GM12878 (cell line): ENCODE measurements at regions not wholly inside any gene's neighbourhood (a gene's known extent, or its start where the extent isn't known, plus 50 kb on each side); places are given as distances from the start of the nearest gene placed in this dataset.

Experiments
- ATAC-seq: fragments of 200-7000 bp; cut with Tn5 transposase; 3 replicates; pipeline ENCODE4 v1.9.1; 2020; ENCODE audit warnings: mild to moderate bottlenecking, moderate library complexity
- BruUV-seq: library from RNA; stranded (reverse); fragments of 400-500 nt; replicated peaks from 2 replicates; lab custom pipeline; 2021; lab: Mats Ljungman, UMichigan
- CTCF ChIA-PET: fragments of 300-600 bp; sonication (Branson Sonifier 250); formaldehyde crosslinking; extraction: SDS; loops from one replicate; lab custom pipeline; 2021; ENCODE audit warnings: inconsistent platforms; lab: Yijun Ruan, JAX
- POLR2A ChIA-PET: fragments of 350-600 bp; formaldehyde crosslinking; extraction: SDS; loops from one replicate; lab custom pipeline; 2021; ENCODE audit warnings: inconsistent platforms; lab: Charles Lee
- RAD21 ChIA-PET: fragments of 300-600 bp; sonication (Branson Sonifier 250); formaldehyde crosslinking; loops from one replicate; lab custom pipeline; 2023; ENCODE audit warnings: antibody characterized with exemption; ENCODE audit not compliant: unreplicated experiment; lab: Charles Lee
- SMC1A ChIA-PET: fragments of 300-600 bp; sonication (Branson Sonifier 250); formaldehyde crosslinking; loops from one replicate; lab custom pipeline; 2023; ENCODE audit not compliant: unreplicated experiment, uncharacterized antibody; lab: Charles Lee
- DNase-seq: peaks from one replicate; pipeline ENCODE4 v3.0.0-alpha.2; 2011; ENCODE audit warnings: low read depth, low spot score
- FAIRE-seq: peaks from 3 replicates; lab custom pipeline; 2011; peaks lifted over from hg19 to GRCh38; lab: Jason Lieb, UNC
- H2AFZ ChIP-seq: 2 replicates; pipeline ENCODE4 v1.6.0; 2011; ENCODE audit warnings: low read depth, low read length, control low read depth; ENCODE audit not compliant: control insufficient read depth
- H3K27ac ChIP-seq: 2 replicates; pipeline ENCODE4 v1.5.1; 2011; ENCODE audit warnings: control low read depth; ENCODE audit not compliant: control insufficient read depth, insufficient read depth
- H3K27me3 ChIP-seq, 2 experiments: replicated peaks in 1 of 2; 2 replicates each; pipeline versions ENCODE4 v1.6.0 to v1.6.1; 2011; ENCODE audit warnings: low read length in 1 of 2; ENCODE audit not compliant: control insufficient read depth in 2 of 2, insufficient read depth in 2 of 2
- H3K36me3 ChIP-seq, 2 experiments: 2 replicates each; pipeline ENCODE4 v1.5.1; 2011; ENCODE audit warnings: low read length in 1 of 2; ENCODE audit not compliant: control insufficient read depth in 2 of 2, insufficient read depth in 2 of 2
- H3K4me1 ChIP-seq: 2 replicates; pipeline ENCODE4 v1.6.1; 2011; ENCODE audit warnings: mild to moderate bottlenecking, low read length, moderate library complexity, mixed read lengths; ENCODE audit not compliant: control insufficient read depth, insufficient read depth
- H3K4me2 ChIP-seq: 2 replicates; pipeline ENCODE4 v1.6.0; 2011; ENCODE audit warnings: control low read depth; ENCODE audit not compliant: control insufficient read depth, insufficient read depth
- H3K4me3 ChIP-seq: fragments of 200-600 bp; sonication (generic); 2 replicates; pipeline ENCODE4 v1.5.1; 2016
- H3K79me2 ChIP-seq: 2 replicates; pipeline ENCODE4 v1.6.0; 2011; ENCODE audit warnings: low read length; ENCODE audit not compliant: control insufficient read depth, insufficient read depth
- H3K9ac ChIP-seq: 2 replicates; pipeline ENCODE4 v1.8.0; 2011; ENCODE audit warnings: low read length, control low read depth, mixed read lengths; ENCODE audit not compliant: control insufficient read depth, insufficient read depth
- H3K9me3 ChIP-seq: replicated peaks from 3 replicates; pipeline ENCODE4 v1.5.1; 2011; ENCODE audit warnings: mild to moderate bottlenecking, low read length; ENCODE audit not compliant: control insufficient read depth, insufficient read depth
- H4K20me1 ChIP-seq: 2 replicates; pipeline ENCODE4 v1.6.0; 2011; ENCODE audit not compliant: control insufficient read depth, insufficient read depth
- CBFB ChIP-seq: IDR thresholded peaks from 2 replicates; pipeline ENCODE4 v1.6.1; 2016; ENCODE audit warnings: antibody characterized with exemption, low read depth
- ETV6 ChIP-seq, 2 experiments: fragments of 450-650 bp in 1 of 2; IDR thresholded peaks in 1 of 2; conservative IDR thresholded peaks in 1 of 2; 2 replicates each; pipeline ENCODE4 v1.6.1; 2014; ENCODE audit warnings: antibody characterized with exemption in 1 of 2, borderline replicate concordance in 1 of 2, low read depth in 1 of 2, mild to moderate bottlenecking in 1 of 2, moderate library complexity in 1 of 2
- EZH2 ChIP-seq: IDR thresholded peaks from 2 replicates; pipeline ENCODE4 v1.6.1; 2012; ENCODE audit warnings: low read depth, mild to moderate bottlenecking, control low read depth, inconsistent platforms, low read length, borderline replicate concordance; ENCODE audit not compliant: control insufficient read depth
- GABPA ChIP-seq: IDR thresholded peaks from 2 replicates; pipeline ENCODE4 v1.6.1; 2014; ENCODE audit warnings: antibody characterized with exemption, low read depth, mild to moderate bottlenecking, inconsistent platforms
- HDAC2 ChIP-seq: fragments of 200-600 bp; sonication (generic); IDR thresholded peaks from 2 replicates; pipeline ENCODE4 v1.6.1; 2017
- ZNF217 ChIP-seq: fragments of 450-650 bp; IDR thresholded peaks from 2 replicates; pipeline ENCODE4 v1.6.1; 2017; ENCODE audit warnings: antibody characterized with exemption, mild to moderate bottlenecking
- ZZZ3 ChIP-seq: IDR thresholded peaks from 2 replicates; pipeline ENCODE4 v1.6.1; 2011; ENCODE audit warnings: low read depth; ENCODE audit not compliant: control insufficient read depth, insufficient read length
- WGBS: methylation state at CpG from one replicate; pipeline ENCODE4 v1.1.6; 2016; ENCODE audit warnings: low lambda C conversion rate; ENCODE audit not compliant: insufficient replicate concordance, insufficient coverage; ENCODE audit errors: missing lambda C conversion rate; 5-methylcytosine and 5-hydroxymethylcytosine counted together
- in situ Hi-C: fragments of 300-500 bp; cut with MboI; formaldehyde crosslinking; loops from 9 replicates; pipeline ENCODE4 v1.14.3; 2018; ENCODE audit warnings: mixed read lengths
- intact Hi-C: fragments of 100-400 bp; cut with micrococcal nuclease; formaldehyde crosslinking; loops from one replicate; pipeline ENCODE4 v1.14.2; 2022; ENCODE audit not compliant: unreplicated experiment
- TF ChIP-seq, protein P1 (sequence below): IDR thresholded peaks from 2 replicates; pipeline ENCODE4 v1.6.1; 2012; ENCODE audit warnings: improper control_type of control experiment, low read depth, low read length; ENCODE audit not compliant: insufficient replicate concordance

GRCh38 chr1:58896246-58897183 lies 112.7 kb upstream of the JUN start:
- DNase-seq (no peak), FAIRE-seq (no peak), ATAC-seq (no peak)
- POLR2A ChIA-PET, result no interaction called here
- RAD21 ChIA-PET, result interaction anchor here (1.2 kb wide), 1 partner anchor 863 kb away, joined by 4 read pairs; no protein-coding TSS in a partner anchor
- TF ChIP-seq, protein P1, sequence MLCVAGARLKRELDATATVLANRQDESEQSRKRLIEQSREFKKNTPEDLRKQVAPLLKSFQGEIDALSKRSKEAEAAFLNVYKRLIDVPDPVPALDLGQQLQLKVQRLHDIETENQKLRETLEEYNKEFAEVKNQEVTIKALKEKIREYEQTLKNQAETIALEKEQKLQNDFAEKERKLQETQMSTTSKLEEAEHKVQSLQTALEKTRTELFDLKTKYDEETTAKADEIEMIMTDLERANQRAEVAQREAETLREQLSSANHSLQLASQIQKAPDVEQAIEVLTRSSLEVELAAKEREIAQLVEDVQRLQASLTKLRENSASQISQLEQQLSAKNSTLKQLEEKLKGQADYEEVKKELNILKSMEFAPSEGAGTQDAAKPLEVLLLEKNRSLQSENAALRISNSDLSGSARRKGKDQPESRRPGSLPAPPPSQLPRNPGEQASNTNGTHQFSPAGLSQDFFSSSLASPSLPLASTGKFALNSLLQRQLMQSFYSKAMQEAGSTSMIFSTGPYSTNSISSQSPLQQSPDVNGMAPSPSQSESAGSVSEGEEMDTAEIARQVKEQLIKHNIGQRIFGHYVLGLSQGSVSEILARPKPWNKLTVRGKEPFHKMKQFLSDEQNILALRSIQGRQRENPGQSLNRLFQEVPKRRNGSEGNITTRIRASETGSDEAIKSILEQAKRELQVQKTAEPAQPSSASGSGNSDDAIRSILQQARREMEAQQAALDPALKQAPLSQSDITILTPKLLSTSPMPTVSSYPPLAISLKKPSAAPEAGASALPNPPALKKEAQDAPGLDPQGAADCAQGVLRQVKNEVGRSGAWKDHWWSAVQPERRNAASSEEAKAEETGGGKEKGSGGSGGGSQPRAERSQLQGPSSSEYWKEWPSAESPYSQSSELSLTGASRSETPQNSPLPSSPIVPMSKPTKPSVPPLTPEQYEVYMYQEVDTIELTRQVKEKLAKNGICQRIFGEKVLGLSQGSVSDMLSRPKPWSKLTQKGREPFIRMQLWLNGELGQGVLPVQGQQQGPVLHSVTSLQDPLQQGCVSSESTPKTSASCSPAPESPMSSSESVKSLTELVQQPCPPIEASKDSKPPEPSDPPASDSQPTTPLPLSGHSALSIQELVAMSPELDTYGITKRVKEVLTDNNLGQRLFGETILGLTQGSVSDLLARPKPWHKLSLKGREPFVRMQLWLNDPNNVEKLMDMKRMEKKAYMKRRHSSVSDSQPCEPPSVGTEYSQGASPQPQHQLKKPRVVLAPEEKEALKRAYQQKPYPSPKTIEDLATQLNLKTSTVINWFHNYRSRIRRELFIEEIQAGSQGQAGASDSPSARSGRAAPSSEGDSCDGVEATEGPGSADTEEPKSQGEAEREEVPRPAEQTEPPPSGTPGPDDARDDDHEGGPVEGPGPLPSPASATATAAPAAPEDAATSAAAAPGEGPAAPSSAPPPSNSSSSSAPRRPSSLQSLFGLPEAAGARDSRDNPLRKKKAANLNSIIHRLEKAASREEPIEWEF, result no peak
- TF ChIP-seq CBFB, result no peak
- no peak for TF ChIP-seq HDAC2
- no peak for TF ChIP-seq ETV6 (conservative IDR thresholded peaks at IDR 0.05 in 1 of 2, IDR thresholded peaks at IDR 0.05 in 1 of 2; ENCODE audit: borderline replicate concordance in 1 of 2, low read depth in 1 of 2)
- no peak for TF ChIP-seq ZNF217
- TF ChIP-seq ZZZ3, result no peak
- no peak for TF ChIP-seq GABPA
- no peak for TF ChIP-seq EZH2
- intact Hi-C loops (loop anchor here (5.0 kb wide), 1 partner anchor 401 kb away; the partner anchor contains the start of gene FGGY), in situ Hi-C loops (no loop called here)
- Histone ChIP-seq H3K4me3 (no peak overlapping the region), H3K9me3 (no peaks in the 10 kb centered on the region), H3K27me3 (no peaks in the 10 kb centered on the region; a peak in 1 of 4 replicates), H3K4me1 (no peaks in the 10 kb centered on the region), H2AFZ (no peak overlapping the region), H3K4me2 (no peak overlapping the region), H3K36me3 (no peaks in the 10 kb centered on the region), H4K20me1 (no peaks in the 10 kb centered on the region), H3K79me2 (no peaks in the 10 kb centered on the region), H3K9ac (no peak overlapping the region), H3K27ac (no peak overlapping the region)
- WGBS, result 81% methylated on average over 8 of the region's 8 CpGs
- BruUV-seq, result no TSS peak
- SMC1A ChIA-PET, result interaction anchor here (0.6 to 1.5 kb wide), 3 partner anchors 12 to 42 kb away, joined by 4 read pairs; no protein-coding TSS in a partner anchor
- CTCF ChIA-PET, result interaction anchor here (1.4 kb wide), 1 partner anchor 16 kb away, joined by 3 read pairs; no protein-coding TSS in a partner anchor
